ENCODE measurements at regions not wholly inside any gene's neighbourhood (a gene's known extent, or its start where the extent isn't known, plus 50 kb on each side); places are given as distances from the start of the nearest gene placed in this dataset.

- DNase-seq = no peak
- no peaks in the 10 kb centered on the region for H3K27me3 Mint-ChIP-seq (ENCODE audit: low read depth in 2 of 2)
- H3K4me1 Mint-ChIP-seq = no peaks in the 10 kb centered on the region
- no peaks in the 10 kb centered on the region for H3K36me3 ChIP-seq (ENCODE audit: control insufficient read depth, insufficient read depth, low read length)
- no peak overlapping the region for H3K4me3 Mint-ChIP-seq
- H3K9me3 Mint-ChIP-seq = peaks cover 6 to 15% of the 10 kb centered on the region in 2 donors
- H3K36me3 Mint-ChIP-seq = no peaks in the 10 kb centered on the region
- intact Hi-C loops (cut with micrococcal nuclease) = no loop called here
- no peaks in the 10 kb centered on the region for H3K27me3 ChIP-seq (ENCODE audit: control insufficient read depth, insufficient read depth, low read length)
- ATAC-seq = no peak
- no peak overlapping the region for H3K4me3 ChIP-seq (ENCODE audit: low read length)
- WGBS (ENCODE audit: insufficient coverage) = 68% methylated on average over 3 of the region's 3 CpGs
- TF ChIP-seq CTCF (IDR thresholded peaks at IDR 0.05) = no peak
- peaks cover 2% of the 10 kb centered on the region for H3K9me3 ChIP-seq (ENCODE audit: control insufficient read depth, insufficient read depth, low read length)
- no peak overlapping the region for H3K27ac ChIP-seq (ENCODE audit: low read length)
- H3K27ac Mint-ChIP-seq = no peak overlapping the region
- H3K4me1 ChIP-seq (ENCODE audit: control insufficient read depth, insufficient read depth, low read length) = no peaks in the 10 kb centered on the region
Observed at GRCh38 chr9:31733166-31733565, 651.3 kb upstream of the ACO1 start.

DNA sequence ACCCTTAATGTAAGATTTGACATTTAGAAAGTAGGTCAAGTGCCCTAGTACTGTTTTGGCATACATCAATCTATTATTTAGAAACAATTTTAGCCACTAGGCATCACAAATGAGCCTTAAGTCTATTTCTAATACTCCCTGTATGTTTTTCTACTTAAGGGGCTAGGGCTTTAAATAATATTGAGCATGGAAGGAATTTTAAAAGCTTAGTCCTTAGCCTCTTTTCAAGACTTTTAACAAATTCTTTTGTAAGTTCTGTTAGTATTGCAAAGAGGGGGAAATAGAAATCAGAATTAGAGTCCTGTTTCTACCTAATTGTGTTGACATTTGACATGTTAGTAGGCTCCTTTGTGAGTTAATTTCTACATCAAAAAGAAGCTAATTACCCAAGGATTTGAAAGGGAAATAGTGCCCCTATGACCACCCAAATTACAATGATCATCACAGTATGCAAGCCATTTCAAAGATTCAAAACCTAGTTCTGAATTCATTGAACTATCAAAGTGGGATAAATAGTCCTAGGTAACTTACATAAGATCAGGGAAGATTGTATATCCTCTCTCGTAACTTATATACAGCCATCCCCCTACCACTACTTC is 647.8 kb upstream of the ACO1 start:
- intact Hi-C loops (cut with micrococcal nuclease) = no loop called here
- Mint-ChIP-seq H3K27ac (no peak overlapping the region), H3K4me3 (no peak overlapping the region), H3K27me3 (ENCODE audit: low read depth in 2 of 2) (no peaks in the 10 kb centered on the region), H3K36me3 (no peaks in the 10 kb centered on the region), H3K9me3 (peaks cover 8 to 20% of the 10 kb centered on the region in 2 donors), H3K4me1 (no peaks in the 10 kb centered on the region)
- no peak for TF ChIP-seq CTCF (IDR thresholded peaks at IDR 0.05)
- Histone ChIP-seq H3K27ac (ENCODE audit: low read length) (no peak overlapping the region), H3K27me3 (ENCODE audit: control insufficient read depth, insufficient read depth, low read length) (no peaks in the 10 kb centered on the region), H3K36me3 (ENCODE audit: control insufficient read depth, insufficient read depth, low read length) (no peaks in the 10 kb centered on the region), H3K9me3 (ENCODE audit: control insufficient read depth, insufficient read depth, low read length) (peaks cover 2% of the 10 kb centered on the region), H3K4me3 (ENCODE audit: low read length) (no peak overlapping the region), H3K4me1 (ENCODE audit: control insufficient read depth, insufficient read depth, low read length) (no peaks in the 10 kb centered on the region)
- ATAC-seq (no peak), DNase-seq (no peak)
- WGBS (ENCODE audit: insufficient coverage) = no CpG with 5 or more reads among the region's 1 CpG

DNA sequence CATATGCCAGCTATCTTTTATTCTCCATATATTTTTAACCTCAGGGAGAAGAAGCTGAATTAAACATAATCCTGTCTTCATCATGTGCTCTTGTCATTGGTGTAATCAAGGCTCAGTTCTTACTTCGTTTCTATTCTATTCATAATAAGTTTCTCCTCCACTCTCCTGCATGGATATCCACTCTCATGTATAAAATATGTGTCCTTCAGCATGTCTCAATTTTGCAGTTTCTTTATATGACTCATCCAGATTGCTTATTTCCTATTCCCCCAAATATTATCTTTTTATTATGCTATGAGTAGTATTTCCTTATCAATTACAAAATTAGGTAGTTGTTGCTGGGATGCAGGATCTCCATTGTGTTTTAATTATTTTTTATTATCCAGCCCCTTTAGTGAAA is 643.7 kb upstream of the ACO1 start:
- no peaks in the 10 kb centered on the region for H3K4me1 ChIP-seq (ENCODE audit: control insufficient read depth, insufficient read depth, low read length)
- ATAC-seq = no peak
- no peaks in the 10 kb centered on the region for H3K27me3 ChIP-seq (ENCODE audit: control insufficient read depth, insufficient read depth, low read length)
- peaks cover 2% of the 10 kb centered on the region for H3K9me3 ChIP-seq (ENCODE audit: control insufficient read depth, insufficient read depth, low read length)
- Mint-ChIP-seq H3K4me1 (no peaks in the 10 kb centered on the region), H3K36me3 (no peaks in the 10 kb centered on the region), H3K4me3 (no peak overlapping the region), H3K27ac (no peak overlapping the region), H3K27me3 (ENCODE audit: low read depth in 2 of 2) (no peaks in the 10 kb centered on the region), H3K9me3 (peaks cover 7 to 13% of the 10 kb centered on the region in 2 donors)
- TF ChIP-seq CTCF (IDR thresholded peaks at IDR 0.05) = no peak
- no peak overlapping the region for H3K27ac ChIP-seq (ENCODE audit: low read length)
- intact Hi-C loops (cut with micrococcal nuclease) = no loop called here
- no peaks in the 10 kb centered on the region for H3K36me3 ChIP-seq (ENCODE audit: control insufficient read depth, insufficient read depth, low read length)
- WGBS (ENCODE audit: insufficient coverage) = 89% methylated on average over 1 of the region's 1 CpG
- H3K4me3 ChIP-seq (ENCODE audit: low read length) = no peak overlapping the region
- DNase-seq = no peak

DNA sequence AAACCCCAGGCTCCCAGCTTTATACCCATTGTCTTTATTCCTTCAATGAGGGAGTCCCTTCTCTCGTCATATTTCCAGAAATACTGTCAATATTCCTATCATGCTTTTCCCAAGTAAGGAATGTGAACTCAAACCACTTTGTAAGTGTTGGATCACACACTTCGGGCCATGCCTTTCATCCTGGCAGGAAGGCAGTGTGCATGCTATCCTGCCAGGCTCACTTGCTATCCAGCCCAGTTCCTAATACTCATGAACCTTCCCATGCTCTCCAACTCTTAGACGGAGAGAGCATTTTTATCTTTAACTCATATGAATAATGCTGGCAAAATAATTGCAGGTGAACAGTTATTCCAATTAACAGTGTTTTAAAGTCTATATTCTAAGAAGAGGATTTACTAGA is 639.9 kb upstream of the ACO1 start:
- DNase-seq = no peak
- no peak for ATAC-seq
- no peaks in the 10 kb centered on the region for H3K36me3 ChIP-seq (ENCODE audit: control insufficient read depth, insufficient read depth, low read length)
- TF ChIP-seq CTCF (IDR thresholded peaks at IDR 0.05) = no peak
- no peak overlapping the region for H3K27ac ChIP-seq (ENCODE audit: low read length)
- H3K4me1 Mint-ChIP-seq = no peaks in the 10 kb centered on the region
- no peaks in the 10 kb centered on the region for H3K9me3 ChIP-seq (ENCODE audit: control insufficient read depth, insufficient read depth, low read length)
- H3K4me3 ChIP-seq (ENCODE audit: low read length) = no peak overlapping the region
- intact Hi-C loops (cut with micrococcal nuclease) = no loop called here
- no peaks in the 10 kb centered on the region for H3K36me3 Mint-ChIP-seq
- H3K27ac Mint-ChIP-seq = no peak overlapping the region
- H3K4me3 Mint-ChIP-seq = no peak overlapping the region
- WGBS (ENCODE audit: insufficient coverage) = 70% methylated on average over 2 of the region's 3 CpGs
- peaks cover 5 to 11% of the 10 kb centered on the region in 2 donors for H3K9me3 Mint-ChIP-seq
- no peaks in the 10 kb centered on the region for H3K27me3 Mint-ChIP-seq (ENCODE audit: low read depth in 2 of 2)
- H3K27me3 ChIP-seq (ENCODE audit: control insufficient read depth, insufficient read depth, low read length) = no peaks in the 10 kb centered on the region
- H3K4me1 ChIP-seq (ENCODE audit: control insufficient read depth, insufficient read depth, low read length) = no peaks in the 10 kb centered on the region
